GM19438 (cell line): ENCODE measurements at regions not wholly inside any gene's neighbourhood (a gene's known extent, or its start where the extent isn't known, plus 50 kb on each side); places are given as distances from the start of the nearest gene placed in this dataset.

Experiments used
- ATAC-seq: cut with Tn5 transposase; IDR thresholded peaks from one replicate; pipeline ENCODE4 v1.9.1; 2021; ENCODE audit warnings: low read depth; ENCODE audit not compliant: unreplicated experiment

GRCh38 chr10:78262860-78263259 lies 229.2 kb downstream of the RPS24 start:
- ATAC-seq, result no peak

GRCh38 chr10:78263521-78263988 lies 229.9 kb downstream of the RPS24 start:
- ATAC-seq, result no peak

GRCh38 chr10:78264361-78264760 lies 230.7 kb downstream of the RPS24 start:
- no peak for ATAC-seq

- ATAC-seq, result no peak
These were observed 233.2 kb downstream of the RPS24 start for GRCh38 chr10:78266741-78267469.

GRCh38 chr10:78267598-78267997 lies 233.9 kb downstream of the RPS24 start:
- ATAC-seq, result no peak

GRCh38 chr10:78269060-78269459 lies 235.4 kb downstream of the RPS24 start:
- no peak for ATAC-seq

GRCh38 chr10:78272329-78272728 lies 238.7 kb downstream of the RPS24 start:
- no peak for ATAC-seq

- no peak for ATAC-seq
These were observed 240.8 kb downstream of the RPS24 start for GRCh38 chr10:78274491-78274890.

GRCh38 chr10:78276139-78276538 lies 242.5 kb downstream of the RPS24 start:
- ATAC-seq, result no peak

GRCh38 chr10:78277314-78278057 lies 243.8 kb downstream of the RPS24 start:
- ATAC-seq, result no peak

- no peak for ATAC-seq
These were observed 244.4 kb downstream of the RPS24 start for GRCh38 chr10:78278058-78278404.

- ATAC-seq, result no peak
These were observed 246.1 kb downstream of the RPS24 start for GRCh38 chr10:78279756-78280155.

GRCh38 chr10:78280604-78281003 lies 246.9 kb downstream of the RPS24 start:
- no peak for ATAC-seq

- ATAC-seq, result no peak
These were observed 248.0 kb downstream of the RPS24 start for GRCh38 chr10:78281627-78282026.

GRCh38 chr10:78283069-78283682 lies 249.5 kb downstream of the RPS24 start:
- no peak for ATAC-seq

- no peak for ATAC-seq
These were observed 250.7 kb downstream of the RPS24 start for GRCh38 chr10:78284381-78284780.

- ATAC-seq, result no peak
These were observed 251.6 kb downstream of the RPS24 start for GRCh38 chr10:78285226-78285625.

- no peak for ATAC-seq
These were observed 252.5 kb downstream of the RPS24 start for GRCh38 chr10:78286186-78286585.

GRCh38 chr10:78286668-78287067 lies 253.0 kb downstream of the RPS24 start:
- ATAC-seq, result no peak

GRCh38 chr10:78287618-78288017 lies 254.0 kb downstream of the RPS24 start:
- no peak for ATAC-seq

GRCh38 chr10:78288663-78289062 lies 255.0 kb downstream of the RPS24 start:
- ATAC-seq, result no peak
